Stimulated activated effector memory CD8-positive, alpha-beta T cell treated with anti-CD3 and anti-CD28 coated beads, Interleukin-12 subunit alpha, Interleukin-12 subunit beta, amount 100 ng/mL, for 72 hours (primary cell): ENCODE measurements at regions not wholly inside any gene's neighbourhood (a gene's known extent, or its start where the extent isn't known, plus 50 kb on each side); places are given as distances from the start of the nearest gene placed in this dataset.
"Not testable (repeated sequence)": the region's sequence is repeated elsewhere in the genome, so short reads cannot be mapped to it uniquely, and the experiment has no call there.

Source experiments
- ATAC-seq: fragments of 150-1000 bp; cut with Tn5 transposase; 2 replicates; pipeline ENCODE4 v1.10.0; 2021
- DNase-seq, 2 donors: peaks; one replicate each; pipeline ENCODE4 v3.0.0; 2021 to 2022; ENCODE audit warnings: low spot score in 2 of 2
- H3K27ac Mint-ChIP-seq: one replicate; pipeline ENCODE4 v1.8.0; 2022; ENCODE audit warnings: mild to moderate bottlenecking, mixed read lengths
- H3K36me3 Mint-ChIP-seq: one replicate; pipeline ENCODE4 v1.8.0; 2022; ENCODE audit warnings: mild to moderate bottlenecking, mixed read lengths
- H3K4me1 Mint-ChIP-seq: one replicate; pipeline ENCODE4 v1.8.0; 2022; ENCODE audit warnings: mixed read lengths
- H3K4me3 Mint-ChIP-seq: one replicate; pipeline ENCODE4 v1.8.0; 2022; ENCODE audit warnings: mild to moderate bottlenecking, mixed read lengths
- H3K9me3 Mint-ChIP-seq: one replicate; pipeline ENCODE4 v1.8.0; 2022; ENCODE audit warnings: mixed read lengths

DNA sequence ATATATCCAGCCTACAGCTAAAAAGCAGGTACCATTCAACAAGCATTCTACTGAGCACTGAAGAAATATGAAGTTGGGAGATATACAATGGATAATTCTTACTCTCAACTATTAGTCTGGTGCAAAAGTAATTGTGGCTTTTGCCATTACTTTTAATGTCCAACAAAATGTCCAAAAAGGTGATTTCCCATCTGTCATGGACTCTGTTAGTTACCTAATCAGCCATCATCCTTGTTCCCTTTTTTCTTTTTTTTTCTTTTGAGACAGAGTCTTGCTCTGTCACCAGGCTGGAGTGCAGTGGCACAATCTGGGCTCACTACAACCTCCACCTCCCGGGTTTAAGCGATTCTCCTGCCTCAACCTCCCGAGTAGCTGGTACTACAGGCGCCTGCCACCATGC, 76.6 kb upstream of the MON1B start:
- not testable (repeated sequence) for H3K9me3 Mint-ChIP-seq

DNA sequence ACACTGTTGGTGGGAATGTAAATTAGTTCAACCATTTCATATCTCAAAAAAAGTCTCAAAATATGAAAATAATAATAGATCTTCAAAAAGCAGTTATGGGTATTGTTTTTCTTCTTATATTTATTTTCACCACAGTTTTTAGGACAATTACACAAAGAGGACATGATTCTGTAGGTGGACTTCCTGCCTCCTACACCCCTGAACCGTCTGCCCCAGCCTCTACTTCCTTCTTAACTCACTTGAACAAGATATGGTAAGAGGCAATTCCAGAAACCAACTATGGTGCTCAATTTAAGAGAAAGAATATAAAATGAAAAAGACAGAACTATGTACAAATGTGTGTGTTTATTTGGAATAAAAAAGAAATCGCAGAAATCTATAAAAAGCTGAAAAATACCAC, 74.1 kb upstream of the MON1B start:
- Mint-ChIP-seq H3K9me3 (no peaks in the 10 kb centered on the region), H3K27ac (no peak overlapping the region), H3K4me1 (no peaks in the 10 kb centered on the region), H3K4me3 (no peak overlapping the region), H3K36me3 (no peaks in the 10 kb centered on the region)
- no peak for DNase-seq
- no peak for ATAC-seq

More for the DNA sequence above, 76.6 kb upstream of the MON1B start:
- not testable (repeated sequence) for ATAC-seq, H3K4me3 Mint-ChIP-seq, DNase-seq, H3K36me3 Mint-ChIP-seq, H3K27ac Mint-ChIP-seq, H3K4me1 Mint-ChIP-seq

DNA sequence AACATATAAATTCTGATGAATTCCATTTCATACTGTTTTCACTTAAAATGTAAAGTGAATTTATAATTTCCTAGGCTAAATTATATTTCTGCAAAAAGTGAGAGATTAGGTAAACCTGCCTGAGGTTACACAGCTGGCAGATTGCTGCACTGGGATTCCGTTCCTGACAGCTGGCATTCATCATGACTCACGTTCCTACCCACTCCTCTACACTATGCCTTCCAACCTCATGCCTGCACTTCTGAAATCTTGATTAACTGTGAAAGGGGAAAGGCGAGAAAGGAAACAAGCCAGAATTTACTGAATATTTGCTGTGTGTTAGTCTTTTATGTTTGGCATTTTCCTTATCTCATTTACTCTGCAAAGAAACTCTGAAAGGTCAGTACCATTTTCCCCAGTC, 73.3 kb upstream of the MON1B start:
- H3K9me3 Mint-ChIP-seq = no peaks in the 10 kb centered on the region
- no peaks in the 10 kb centered on the region for H3K36me3 Mint-ChIP-seq
- H3K4me3 Mint-ChIP-seq = no peak overlapping the region
- no peak overlapping the region for H3K27ac Mint-ChIP-seq
- DNase-seq (no peak), ATAC-seq (no peak)
- no peaks in the 10 kb centered on the region for H3K4me1 Mint-ChIP-seq

DNA sequence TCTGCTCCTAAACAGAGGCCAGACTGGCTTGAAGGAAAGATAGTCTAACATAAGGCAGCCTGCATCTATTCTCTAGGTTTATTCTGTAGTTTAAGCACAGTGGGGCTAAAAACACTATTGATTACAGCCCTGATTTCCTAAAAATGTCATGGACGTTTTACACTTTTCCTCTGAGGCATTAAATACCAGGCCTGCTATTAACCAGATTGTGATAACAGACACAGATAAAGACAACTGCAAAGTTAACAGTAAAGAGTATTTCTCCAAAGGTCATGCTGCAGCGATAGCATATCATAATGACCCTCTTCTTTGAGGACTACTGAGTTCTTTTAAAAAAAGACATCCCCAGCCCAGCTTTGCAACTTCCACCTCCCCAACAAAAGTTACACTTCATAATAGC, 59.6 kb upstream of the MON1B start:
- Mint-ChIP-seq H3K4me1 (no peaks in the 10 kb centered on the region), H3K27ac (no peak overlapping the region), H3K36me3 (no peaks in the 10 kb centered on the region), H3K4me3 (no peak overlapping the region), H3K9me3 (peaks cover 4% of the 10 kb centered on the region)
- ATAC-seq (no peak), DNase-seq (no peak)

DNA sequence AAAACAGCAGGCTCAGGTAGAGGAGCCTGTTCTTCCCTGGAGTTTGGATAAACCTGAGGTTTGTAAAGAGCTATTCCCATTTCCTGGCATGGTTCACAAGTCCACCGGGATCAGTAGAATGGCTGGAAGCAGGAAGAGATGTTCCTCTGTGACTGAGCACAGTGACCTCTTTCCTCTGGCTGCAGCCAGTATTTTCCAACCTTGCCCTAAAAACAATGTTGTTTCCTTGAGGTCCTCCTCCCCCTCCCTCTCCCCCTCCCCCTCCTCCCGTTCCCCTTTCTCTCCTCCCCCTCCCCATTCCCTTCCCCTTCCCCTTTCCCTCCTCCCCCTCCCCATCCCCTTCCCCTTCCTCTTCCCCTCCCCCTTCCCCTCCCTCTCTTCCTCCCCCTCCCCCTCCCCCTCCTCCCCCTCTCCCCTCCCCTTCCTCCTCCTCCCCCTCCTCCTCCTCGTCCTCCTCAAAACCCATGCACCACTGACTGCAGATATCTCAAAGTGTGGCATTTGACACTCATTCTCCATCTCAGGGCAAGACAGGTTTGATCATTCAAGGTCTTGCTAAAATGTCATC, 58.9 kb upstream of the MON1B start:
- no peak for ATAC-seq
- Mint-ChIP-seq H3K27ac (no peak overlapping the region), H3K4me1 (no peaks in the 10 kb centered on the region), H3K9me3 (peaks cover 4% of the 10 kb centered on the region), H3K36me3 (no peaks in the 10 kb centered on the region), H3K4me3 (no peak overlapping the region)
- DNase-seq = no peak

DNA sequence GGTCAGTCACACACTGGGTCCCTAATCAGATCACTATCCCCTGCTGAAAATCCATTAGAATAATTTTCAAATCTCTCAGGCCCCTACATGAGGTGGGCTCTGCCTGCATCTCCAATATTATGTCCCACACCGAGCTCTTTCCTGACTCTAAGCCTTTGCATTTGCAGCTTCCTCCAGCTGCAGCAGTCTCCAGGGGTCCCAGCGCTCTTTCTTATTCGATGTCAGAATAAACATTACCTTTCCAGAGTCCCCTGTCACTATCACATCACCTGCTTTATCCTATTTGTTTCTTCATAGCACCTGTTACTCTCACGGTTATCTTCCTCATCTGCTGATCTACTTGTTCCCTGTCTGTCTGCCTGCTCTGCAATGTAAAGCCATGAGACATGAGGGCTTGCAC, 57.3 kb upstream of the MON1B start:
- Mint-ChIP-seq H3K9me3 (no peaks in the 10 kb centered on the region), H3K4me1 (no peaks in the 10 kb centered on the region), H3K27ac (no peak overlapping the region), H3K4me3 (no peak overlapping the region), H3K36me3 (no peaks in the 10 kb centered on the region)
- DNase-seq = no peak
- no peak for ATAC-seq

DNA sequence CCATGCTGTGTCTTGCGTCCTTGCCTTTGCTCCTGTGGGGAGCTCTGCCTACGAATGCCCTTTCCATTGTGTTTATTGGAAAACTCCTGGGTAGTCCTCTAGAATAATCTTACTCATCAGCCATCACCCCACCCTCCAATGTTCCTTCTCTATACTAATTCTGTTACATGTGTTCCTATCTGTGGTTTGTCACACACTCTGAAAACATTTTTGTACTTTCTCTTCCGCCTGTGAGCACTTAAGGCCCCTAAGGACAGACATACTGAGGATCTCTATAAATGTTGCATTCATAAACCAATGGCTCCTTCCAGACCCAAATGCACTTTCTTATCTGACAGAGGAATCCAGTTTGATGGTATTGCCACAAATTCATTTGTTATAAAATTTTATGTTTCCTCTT, 53.9 kb upstream of the MON1B start:
- Mint-ChIP-seq H3K4me1 (no peaks in the 10 kb centered on the region), H3K9me3 (no peaks in the 10 kb centered on the region), H3K27ac (no peak overlapping the region), H3K4me3 (no peak overlapping the region), H3K36me3 (no peaks in the 10 kb centered on the region)
- ATAC-seq = no peak
- no peak for DNase-seq
